BLaER1 treated with 17β-estradiol and CSF1 and Interleukin-3, amounts not matched to agents 10 nM and 100 nM (cell line): ENCODE measurements at regions not wholly inside any gene's neighbourhood (a gene's known extent, or its start where the extent isn't known, plus 50 kb on each side); places are given as distances from the start of the nearest gene placed in this dataset.
A peak's percentile ranks its signal among the peaks of the same experiment; 100 is the strongest.
"Not testable (repeated sequence)": the region's sequence is repeated elsewhere in the genome, so short reads cannot be mapped to it uniquely, and the experiment has no call there.

Experiments
- H3K27ac ChIP-seq, 11 experiments: shearing (Covaris generic); formaldehyde crosslinking; 2 replicates each; pipeline ENCODE4 v1.8.1; 2022
- H3K27me3 ChIP-seq, 11 experiments: shearing (Covaris generic); formaldehyde crosslinking; 2 replicates each; pipeline ENCODE4 v1.8.1; 2022
- H3K36me3 ChIP-seq, 11 experiments: shearing (Covaris generic); formaldehyde crosslinking; 2 replicates each; pipeline ENCODE4 v1.8.1; 2022
- H3K4me1 ChIP-seq, 10 experiments: shearing (Covaris generic); formaldehyde crosslinking; 2 replicates each; pipeline ENCODE4 v1.8.1; 2022
- H3K4me2 ChIP-seq, 11 experiments: shearing (Covaris generic); formaldehyde crosslinking; 2 replicates each; pipeline ENCODE4 v1.8.1; 2022
- H3K4me3 ChIP-seq, 10 experiments: shearing (Covaris generic); formaldehyde crosslinking; 2 replicates each; pipeline ENCODE4 v1.8.1; 2022
- H3K9ac ChIP-seq, 11 experiments: shearing (Covaris generic); formaldehyde crosslinking; 2 replicates each; pipeline ENCODE4 v1.8.1; 2022
- H3K9me3 ChIP-seq, 11 experiments: shearing (Covaris generic); formaldehyde crosslinking; replicated peaks in 1 of 11; 2 replicates each; pipeline ENCODE4 v1.8.1; 2022
- H4K20me1 ChIP-seq, 11 experiments: shearing (Covaris generic); formaldehyde crosslinking; 2 replicates each; pipeline ENCODE4 v1.8.1; 2022
- Cebpa-rat ChIP-seq, 11 experiments: shearing (Covaris generic); IDR thresholded peaks; 2 replicates each; pipeline ENCODE4 v1.8.1; 2022

GRCh38 chr4:117014236-117014635, 71.1 kb downstream of the TRAM1L1 start:
- no peaks in the 10 kb centered on the region for H3K36me3 ChIP-seq
- no peak overlapping the region for H3K9ac ChIP-seq
- no peak overlapping the region for H3K27ac ChIP-seq
- no peaks in the 10 kb centered on the region for H4K20me1 ChIP-seq
- no peak overlapping the region for H3K4me2 ChIP-seq
- no peak overlapping the region for H3K4me3 ChIP-seq
- H3K9me3 ChIP-seq = no peaks in the 10 kb centered on the region
- H3K27me3 ChIP-seq = no peaks in the 10 kb centered on the region
- H3K4me1 ChIP-seq = no peaks in the 10 kb centered on the region
- TF ChIP-seq Cebpa-rat (IDR thresholded peaks at IDR 0.05) = no peak

- no peak for TF ChIP-seq Cebpa-rat (IDR thresholded peaks at IDR 0.05)
- Histone ChIP-seq H3K36me3 (no peaks in the 10 kb centered on the region), H3K9me3 (no peaks in the 10 kb centered on the region), H3K27me3 (no peaks in the 10 kb centered on the region), H3K9ac (no peak overlapping the region), H3K27ac (no peak overlapping the region), H4K20me1 (no peaks in the 10 kb centered on the region), H3K4me2 (no peak overlapping the region), H3K4me3 (no peak overlapping the region), H3K4me1 (no peaks in the 10 kb centered on the region)
Observed at GRCh38 chr4:117010671-117011070, 74.7 kb downstream of the TRAM1L1 start.

GRCh38 chr4:117001077-117001476, 84.3 kb downstream of the TRAM1L1 start:
- H3K9ac ChIP-seq = no peak overlapping the region
- peaks cover 0 to 9% (median 2%) of the 10 kb centered on the region in 10 experiments; a peak in 3 of 20 replicates for H3K4me1 ChIP-seq
- H3K27me3 ChIP-seq = no peaks in the 10 kb centered on the region
- no peak overlapping the region for H3K27ac ChIP-seq
- H3K4me3 ChIP-seq = no peak overlapping the region
- H3K9me3 ChIP-seq = no peaks in the 10 kb centered on the region
- no peaks in the 10 kb centered on the region for H3K36me3 ChIP-seq
- H3K4me2 ChIP-seq = peak overlapping the region in 2 of 11 experiments; percentile 16 to 38; a peak in 3 of 22 replicates
- TF ChIP-seq Cebpa-rat (IDR thresholded peaks at IDR 0.05) = no peak
- no peaks in the 10 kb centered on the region for H4K20me1 ChIP-seq

- no peak overlapping the region for H3K9ac ChIP-seq
- no peak overlapping the region for H3K4me3 ChIP-seq
- H3K4me2 ChIP-seq = no peak overlapping the region
- no peaks in the 10 kb centered on the region for H3K9me3 ChIP-seq
- no peak overlapping the region for H3K27ac ChIP-seq
- H3K36me3 ChIP-seq = no peaks in the 10 kb centered on the region
- no peak for TF ChIP-seq Cebpa-rat (IDR thresholded peaks at IDR 0.05)
- H3K27me3 ChIP-seq = no peaks in the 10 kb centered on the region
- no peaks in the 10 kb centered on the region for H4K20me1 ChIP-seq
- H3K4me1 ChIP-seq = no peaks in the 10 kb centered on the region
Observed at GRCh38 chr4:116982656-116983055, 102.7 kb downstream of the TRAM1L1 start.

- not testable (repeated sequence) for H3K27ac ChIP-seq, H3K36me3 ChIP-seq, H3K9ac ChIP-seq, H3K9me3 ChIP-seq, H3K4me1 ChIP-seq, H4K20me1 ChIP-seq, H3K4me2 ChIP-seq, H3K4me3 ChIP-seq, H3K27me3 ChIP-seq
Observed at GRCh38 chr4:116980436-116980835, 104.9 kb downstream of the TRAM1L1 start.

GRCh38 chr4:116959045-116959444, 126.3 kb downstream of the TRAM1L1 start:
- Histone ChIP-seq H3K27me3 (no peaks in the 10 kb centered on the region), H3K9me3 (no peaks in the 10 kb centered on the region), H4K20me1 (no peaks in the 10 kb centered on the region), H3K27ac (no peak overlapping the region), H3K4me2 (no peak overlapping the region), H3K4me3 (no peak overlapping the region), H3K9ac (no peak overlapping the region), H3K36me3 (no peaks in the 10 kb centered on the region), H3K4me1 (no peaks in the 10 kb centered on the region)
- TF ChIP-seq Cebpa-rat (IDR thresholded peaks at IDR 0.05) = no peak

- Histone ChIP-seq H3K4me3 (no peak overlapping the region), H3K9me3 (no peaks in the 10 kb centered on the region), H3K27me3 (no peaks in the 10 kb centered on the region), H3K36me3 (no peaks in the 10 kb centered on the region), H3K4me2 (no peak overlapping the region), H3K4me1 (no peaks in the 10 kb centered on the region), H4K20me1 (no peaks in the 10 kb centered on the region), H3K9ac (no peak overlapping the region), H3K27ac (no peak overlapping the region)
- TF ChIP-seq Cebpa-rat (IDR thresholded peaks at IDR 0.05) = no peak
Observed at GRCh38 chr4:116953947-116954346, 131.4 kb downstream of the TRAM1L1 start.

- no peaks in the 10 kb centered on the region for H3K9me3 ChIP-seq
- TF ChIP-seq Cebpa-rat (IDR thresholded peaks at IDR 0.05) = no peak
- H3K4me1 ChIP-seq = no peaks in the 10 kb centered on the region
- no peaks in the 10 kb centered on the region for H3K27me3 ChIP-seq
- H3K9ac ChIP-seq = no peak overlapping the region
- no peak overlapping the region for H3K4me2 ChIP-seq
- no peak overlapping the region for H3K4me3 ChIP-seq
- H3K27ac ChIP-seq = no peak overlapping the region
- H4K20me1 ChIP-seq = no peaks in the 10 kb centered on the region
- no peaks in the 10 kb centered on the region for H3K36me3 ChIP-seq
Observed at GRCh38 chr4:116952530-116953136, 132.7 kb downstream of the TRAM1L1 start.

- no peaks in the 10 kb centered on the region for H4K20me1 ChIP-seq
- H3K36me3 ChIP-seq = no peaks in the 10 kb centered on the region
- H3K9me3 ChIP-seq = no peaks in the 10 kb centered on the region
- H3K9ac ChIP-seq = no peak overlapping the region
- H3K4me3 ChIP-seq = no peak overlapping the region
- H3K27ac ChIP-seq = no peak overlapping the region
- no peak overlapping the region for H3K4me2 ChIP-seq
- no peak for TF ChIP-seq Cebpa-rat (IDR thresholded peaks at IDR 0.05)
- H3K27me3 ChIP-seq = no peaks in the 10 kb centered on the region
- peaks cover 0 to 5% (median 2%) of the 10 kb centered on the region in 10 experiments; a peak in 6 of 20 replicates for H3K4me1 ChIP-seq
Observed at GRCh38 chr4:116949856-116950255, 135.5 kb downstream of the TRAM1L1 start.

GRCh38 chr4:116942315-116942714, 143.1 kb downstream of the TRAM1L1 start:
- no peak for TF ChIP-seq Cebpa-rat (IDR thresholded peaks at IDR 0.05)
- Histone ChIP-seq H3K9me3 (no peaks in the 10 kb centered on the region), H3K4me1 (peaks cover 0 to 5% (median 2%) of the 10 kb centered on the region in 10 experiments; a peak in 6 of 20 replicates), H4K20me1 (no peaks in the 10 kb centered on the region), H3K27ac (no peak overlapping the region), H3K4me3 (no peak overlapping the region), H3K4me2 (no peak overlapping the region), H3K36me3 (no peaks in the 10 kb centered on the region), H3K9ac (no peak overlapping the region), H3K27me3 (no peaks in the 10 kb centered on the region)
